ENCODE measurements at regions not wholly inside any gene's neighbourhood (a gene's known extent, or its start where the extent isn't known, plus 50 kb on each side); places are given as distances from the start of the nearest gene placed in this dataset.

GRCh38 chr14:100674897-100675619 is 51.6 kb upstream of the DLK1 start:
- no peak for DNase-seq

- no peak for DNase-seq
Measured at GRCh38 chr14:100675699-100676684, 50.7 kb upstream of the DLK1 start.
